Liver (tissue), 3 donors: ENCODE measurements at regions not wholly inside any gene's neighbourhood (a gene's known extent, or its start where the extent isn't known, plus 50 kb on each side); places are given as distances from the start of the nearest gene placed in this dataset.

Source experiments
- CTCF ChIP-seq: fragments of 150-350 bp; IDR thresholded peaks from 2 replicates; pipeline ENCODE4 v1.5.1; 2017; ENCODE audit warnings: improper control_type of control experiment, low read depth, low read length; ENCODE audit not compliant: missing input control
- FOXA2 ChIP-seq: IDR thresholded peaks from 2 replicates; pipeline ENCODE4 v1.6.1; 2016; ENCODE audit warnings: antibody characterized with exemption
- MAX ChIP-seq: IDR thresholded peaks from 2 replicates; pipeline ENCODE4 v1.6.1; 2016; ENCODE audit warnings: antibody characterized with exemption
- NR2F2 ChIP-seq: IDR thresholded peaks from 2 replicates; pipeline ENCODE4 v1.6.1; 2016; ENCODE audit warnings: antibody characterized with exemption
- RAD21 ChIP-seq, 2 donors: IDR thresholded peaks; 2 replicates each; pipeline ENCODE4 v1.6.1; 2016; ENCODE audit warnings: antibody characterized with exemption in 2 of 2, mild to moderate bottlenecking in 2 of 2
- REST ChIP-seq: IDR thresholded peaks from 2 replicates; pipeline ENCODE4 v1.6.1; 2016; ENCODE audit warnings: antibody characterized with exemption, mild to moderate bottlenecking
- SP1 ChIP-seq: IDR thresholded peaks from 2 replicates; pipeline ENCODE4 v1.6.1; 2018; ENCODE audit warnings: antibody characterized with exemption, mild to moderate bottlenecking
- TAF1 ChIP-seq: conservative IDR thresholded peaks from 2 replicates; pipeline ENCODE4 v1.6.1; 2016; ENCODE audit warnings: antibody characterized with exemption, mild to moderate bottlenecking
- YY1 ChIP-seq: IDR thresholded peaks from 2 replicates; pipeline ENCODE4 v1.6.1; 2016; ENCODE audit warnings: antibody characterized with exemption, mild to moderate bottlenecking
- ZBTB33 ChIP-seq: IDR thresholded peaks from 2 replicates; pipeline ENCODE4 v1.6.1; 2016; ENCODE audit warnings: antibody characterized with exemption
- donor health status: healthy.
- donor health status: healthy.

- no peak for TF ChIP-seq TAF1
- no peak for TF ChIP-seq MAX
- no peak for TF ChIP-seq CTCF
- TF ChIP-seq REST = no peak
- TF ChIP-seq RAD21 (IDR thresholded peaks at IDR 0.05) = no peak
- TF ChIP-seq YY1 = no peak
- TF ChIP-seq ZBTB33 = no peak
- TF ChIP-seq NR2F2 = no peak
- no peak for TF ChIP-seq SP1
- TF ChIP-seq FOXA2 = no peak
Observed at GRCh38 chr4:32249040-32249439, 1528.9 kb downstream of the PCDH7 start.
